GM12892 (cell line): ENCODE measurements at regions not wholly inside any gene's neighbourhood (a gene's known extent, or its start where the extent isn't known, plus 50 kb on each side); places are given as distances from the start of the nearest gene placed in this dataset.

Experiments
- POLR2A ChIP-seq: IDR thresholded peaks from 2 replicates; pipeline ENCODE4 v1.6.1; 2011; ENCODE audit warnings: low read depth, low read length, control low read depth
- POLR2AphosphoS5 ChIP-seq: IDR thresholded peaks from 2 replicates; pipeline ENCODE4 v1.6.1; 2011; ENCODE audit warnings: low read depth, low read length, control low read depth
- TAF1 ChIP-seq: IDR thresholded peaks from 2 replicates; pipeline ENCODE4 v1.6.1; 2011; ENCODE audit warnings: low read depth, mild to moderate bottlenecking, control low read depth, low read length, borderline replicate concordance

GRCh38 chr3:61357902-61358301 lies 106.7 kb upstream of the FHIT start:
- no peak for TF ChIP-seq POLR2A
- no peak for TF ChIP-seq POLR2AphosphoS5
- TF ChIP-seq TAF1, result no peak
